Adrenal gland (tissue), 5 donors: ENCODE measurements at regions not wholly inside any gene's neighbourhood (a gene's known extent, or its start where the extent isn't known, plus 50 kb on each side); places are given as distances from the start of the nearest gene placed in this dataset.

Experiments used
- POLR2A ChIP-seq, 2 donors: fragments of 450-650 bp; IDR thresholded peaks; one replicate each; pipeline ENCODE4 v1.6.1; 2017; ENCODE audit warnings: antibody characterized with exemption in 2 of 2, mild to moderate bottlenecking in 2 of 2, moderate library complexity in 1 of 2
- TF ChIP-seq, protein P1 (sequence below), 6 experiments: fragments of 450-650 bp in 4 of 6; fragments of 200-600 bp in 2 of 6; sonication (generic) in 1 of 6; IDR thresholded peaks; 1 replicate in 5 of 6; 2 replicates in 1 of 6; pipeline versions ENCODE4 v1.5.1 to v1.8.0; 2016 to 2021; ENCODE audit warnings: antibody characterized with exemption in 6 of 6, mild to moderate bottlenecking in 2 of 6, moderate library complexity in 1 of 6
- donor health status: DM: no; HTN: no; CAD: no.

DNA sequence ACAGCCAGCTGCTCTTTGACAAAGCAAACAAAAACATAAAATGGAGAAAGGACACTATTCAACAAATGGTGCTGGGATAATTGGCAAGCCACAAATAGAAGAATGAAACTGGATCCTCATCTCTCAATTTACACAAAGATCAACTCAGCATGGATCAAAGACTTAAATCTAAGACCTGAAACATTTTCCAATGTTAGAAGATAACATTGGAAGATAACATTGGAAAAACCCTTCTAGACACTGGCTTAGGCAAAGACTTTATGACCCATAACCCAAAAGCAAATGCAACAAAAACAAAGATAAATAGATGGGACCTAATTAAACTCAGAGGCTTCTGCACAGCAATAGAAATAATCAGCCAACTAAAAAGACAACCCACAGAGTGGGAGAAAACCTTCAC lies 425.7 kb upstream of the SEMA3D start:
- TF ChIP-seq, protein P1, sequence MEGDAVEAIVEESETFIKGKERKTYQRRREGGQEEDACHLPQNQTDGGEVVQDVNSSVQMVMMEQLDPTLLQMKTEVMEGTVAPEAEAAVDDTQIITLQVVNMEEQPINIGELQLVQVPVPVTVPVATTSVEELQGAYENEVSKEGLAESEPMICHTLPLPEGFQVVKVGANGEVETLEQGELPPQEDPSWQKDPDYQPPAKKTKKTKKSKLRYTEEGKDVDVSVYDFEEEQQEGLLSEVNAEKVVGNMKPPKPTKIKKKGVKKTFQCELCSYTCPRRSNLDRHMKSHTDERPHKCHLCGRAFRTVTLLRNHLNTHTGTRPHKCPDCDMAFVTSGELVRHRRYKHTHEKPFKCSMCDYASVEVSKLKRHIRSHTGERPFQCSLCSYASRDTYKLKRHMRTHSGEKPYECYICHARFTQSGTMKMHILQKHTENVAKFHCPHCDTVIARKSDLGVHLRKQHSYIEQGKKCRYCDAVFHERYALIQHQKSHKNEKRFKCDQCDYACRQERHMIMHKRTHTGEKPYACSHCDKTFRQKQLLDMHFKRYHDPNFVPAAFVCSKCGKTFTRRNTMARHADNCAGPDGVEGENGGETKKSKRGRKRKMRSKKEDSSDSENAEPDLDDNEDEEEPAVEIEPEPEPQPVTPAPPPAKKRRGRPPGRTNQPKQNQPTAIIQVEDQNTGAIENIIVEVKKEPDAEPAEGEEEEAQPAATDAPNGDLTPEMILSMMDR (IDR thresholded peaks at IDR 0.05) = no peak
- TF ChIP-seq POLR2A (IDR thresholded peaks at IDR 0.05) = no peak
